IMR-90 (cell line): ENCODE measurements at regions not wholly inside any gene's neighbourhood (a gene's known extent, or its start where the extent isn't known, plus 50 kb on each side); places are given as distances from the start of the nearest gene placed in this dataset.

ENCODE experiments used
- ATAC-seq: fragments of 200-7000 bp; cut with Tn5 transposase; 2 replicates; pipeline ENCODE4 v1.9.1; 2020; ENCODE audit warnings: low read depth, mild to moderate bottlenecking, moderate library complexity
- BruUV-seq: library from RNA; stranded (reverse); fragments of 400-500 nt; replicated peaks from 2 replicates; lab custom pipeline; 2021; lab: Mats Ljungman, UMichigan
- CTCF ChIA-PET: fragments of 300-600 bp; formaldehyde crosslinking; extraction: SDS; loops from one replicate; lab custom pipeline; 2021; ENCODE audit warnings: antibody characterized with exemption; lab: Yijun Ruan, JAX
- POLR2A ChIA-PET: fragments of 300-600 bp; sonication (Branson Sonifier 250); formaldehyde crosslinking; loops from one replicate; lab custom pipeline; 2022; ENCODE audit warnings: antibody characterized with exemption; ENCODE audit not compliant: unreplicated experiment; lab: Charles Lee
- DNase-seq: peaks from one replicate; pipeline ENCODE4 v3.0.0; 2013
- H2AFZ ChIP-seq: replicated peaks from 2 replicates; pipeline ENCODE3; 2013; ENCODE audit warnings: low read length, mild to moderate bottlenecking; ENCODE audit not compliant: poor library complexity
- H2AK5ac ChIP-seq: 2 replicates; pipeline ENCODE4 v1.6.1; 2013; ENCODE audit warnings: low read depth, low read length, inconsistent platforms
- H2AK9ac ChIP-seq: replicated peaks from 2 replicates; pipeline ENCODE3; 2013; ENCODE audit warnings: mild to moderate bottlenecking, low read depth, low read length, moderate library complexity; ENCODE audit not compliant: poor library complexity
- H2BK120ac ChIP-seq: 2 replicates; pipeline ENCODE4 v1.6.1; 2013; ENCODE audit warnings: low read depth, low read length, inconsistent platforms
- H2BK15ac ChIP-seq: 3 replicates; pipeline ENCODE4 v1.6.1; 2013; ENCODE audit warnings: low read depth, low read length, inconsistent platforms
- H2BK20ac ChIP-seq: 2 replicates; pipeline ENCODE4 v1.6.1; 2013; ENCODE audit warnings: low read depth, mild to moderate bottlenecking, inconsistent platforms, low read length, moderate library complexity
- H2BK5ac ChIP-seq: 2 replicates; pipeline ENCODE4 v1.6.1; 2013; ENCODE audit warnings: mild to moderate bottlenecking, low read depth, low read length, inconsistent platforms; ENCODE audit not compliant: poor library complexity, severe bottlenecking
- H3K14ac ChIP-seq: replicated peaks from 2 replicates; pipeline ENCODE4 v1.6.1; 2013; ENCODE audit warnings: low read depth, low read length, inconsistent platforms
- H3K18ac ChIP-seq: 2 replicates; pipeline ENCODE4 v1.6.1; 2013; ENCODE audit warnings: low read depth, low read length, control low read depth
- H3K23ac ChIP-seq: 2 replicates; pipeline ENCODE4 v1.6.1; 2013; ENCODE audit warnings: low read depth, low read length, inconsistent platforms
- H3K27ac ChIP-seq: 2 replicates; pipeline ENCODE4 v1.5.1; 2013; ENCODE audit warnings: mild to moderate bottlenecking, control low read depth, low read length; ENCODE audit not compliant: insufficient read depth
- H3K27me3 ChIP-seq: 2 replicates; pipeline ENCODE4 v1.6.1; 2013; ENCODE audit warnings: low read length; ENCODE audit not compliant: control insufficient read depth, insufficient read depth
- H3K36me3 ChIP-seq: 2 replicates; pipeline ENCODE4 v1.6.1; 2013; ENCODE audit warnings: low read length, mixed read lengths; ENCODE audit not compliant: control insufficient read depth, insufficient read depth
- H3K4ac ChIP-seq: 2 replicates; pipeline ENCODE4 v1.6.1; 2013; ENCODE audit warnings: low read depth, low read length, inconsistent platforms
- H3K4me1 ChIP-seq: 2 replicates; pipeline ENCODE4 v1.6.1; 2013; ENCODE audit warnings: low read length, mixed read lengths; ENCODE audit not compliant: control insufficient read depth, insufficient read depth
- H3K4me2 ChIP-seq: 2 replicates; pipeline ENCODE4 v1.6.1; 2013; ENCODE audit warnings: low read depth, mild to moderate bottlenecking, control low read depth, low read length, moderate library complexity
- H3K4me3 ChIP-seq: 2 replicates; pipeline ENCODE4 v1.5.1; 2013; ENCODE audit warnings: low read depth, mild to moderate bottlenecking, control low read depth, low read length, moderate library complexity; ENCODE audit not compliant: insufficient read depth
- H3K56ac ChIP-seq: 2 replicates; pipeline ENCODE4 v1.6.1; 2013; ENCODE audit warnings: low read length, inconsistent platforms; ENCODE audit not compliant: insufficient read depth; ENCODE audit errors: extremely low read depth
- H3K79me1 ChIP-seq, 2 experiments: 2 replicates each; pipeline ENCODE4 v1.6.1; 2013; ENCODE audit warnings: low read length in 2 of 2, inconsistent platforms in 1 of 2, low read depth in 1 of 2
- H3K9ac ChIP-seq: 2 replicates; pipeline ENCODE4 v1.6.1; 2013; ENCODE audit warnings: low read depth, low read length, control low read depth
- H3K9me1 ChIP-seq: 2 replicates; pipeline ENCODE4 v1.6.1; 2013; ENCODE audit warnings: low read length, inconsistent platforms; ENCODE audit not compliant: insufficient read depth
- H3K9me3 ChIP-seq: 2 replicates; pipeline ENCODE4 v1.6.1; 2013; ENCODE audit warnings: low read length; ENCODE audit not compliant: control insufficient read depth, insufficient read depth
- H4K20me1 ChIP-seq: 2 replicates; pipeline ENCODE4 v1.6.1; 2013; ENCODE audit warnings: low read length, inconsistent platforms; ENCODE audit not compliant: insufficient read depth
- H4K5ac ChIP-seq: 2 replicates; pipeline ENCODE4 v1.6.1; 2013; ENCODE audit warnings: mild to moderate bottlenecking, low read depth, low read length, control low read depth
- H4K8ac ChIP-seq, 2 experiments: 2 replicates each; pipeline ENCODE4 v1.6.1; 2013; ENCODE audit warnings: low read depth in 2 of 2, low read length in 2 of 2, control low read depth in 1 of 2, inconsistent platforms in 1 of 2
- H4K91ac ChIP-seq: 2 replicates; pipeline ENCODE4 v1.6.1; 2013; ENCODE audit warnings: low read depth, low read length, inconsistent platforms; ENCODE audit not compliant: insufficient read depth
- BHLHE40 ChIP-seq: fragments of 150-350 bp; IDR thresholded peaks from 2 replicates; pipeline ENCODE4 v1.6.1; 2016; ENCODE audit warnings: mild to moderate bottlenecking, low read depth, low read length
- CEBPB ChIP-seq: IDR thresholded peaks from 2 replicates; pipeline ENCODE4 v1.6.1; 2012; ENCODE audit warnings: low read depth, low read length, improper control_type of control experiment
- MAZ ChIP-seq: IDR thresholded peaks from 2 replicates; pipeline ENCODE4 v1.6.1; 2012; ENCODE audit warnings: low read depth, mild to moderate bottlenecking, low read length, improper control_type of control experiment, moderate library complexity, borderline replicate concordance
- MXI1 ChIP-seq: IDR thresholded peaks from 2 replicates; pipeline ENCODE4 v1.6.1; 2012; ENCODE audit warnings: low read depth, mild to moderate bottlenecking, low read length, moderate library complexity, borderline replicate concordance
- NFE2L2 ChIP-seq: fragments of 150-350 bp; IDR thresholded peaks from 2 replicates; pipeline ENCODE4 v1.6.1; 2016; ENCODE audit warnings: low read depth, mild to moderate bottlenecking, low read length
- RAD21 ChIP-seq: IDR thresholded peaks from 2 replicates; pipeline ENCODE4 v1.6.1; 2012; ENCODE audit warnings: low read length, improper control_type of control experiment
- RCOR1 ChIP-seq: IDR thresholded peaks from 2 replicates; pipeline ENCODE4 v1.6.1; 2012; ENCODE audit warnings: mild to moderate bottlenecking, low read length, improper control_type of control experiment; ENCODE audit not compliant: insufficient replicate concordance
- USF2 ChIP-seq: fragments of 150-350 bp; IDR thresholded peaks from 2 replicates; pipeline ENCODE4 v1.6.1; 2017; ENCODE audit warnings: mild to moderate bottlenecking, antibody characterized with exemption, low read length, low read depth
- WGBS, 2 experiments: methylation state at CpG; one replicate each; pipeline versions ENCODE4 v1.1.5 to v1.1.7; 2013; ENCODE audit warnings: missing lambda C conversion rate in 2 of 2; ENCODE audit not compliant: insufficient read length in 1 of 2; ENCODE audit errors: extremely low coverage in 2 of 2; 5-methylcytosine and 5-hydroxymethylcytosine counted together
- dilution Hi-C: fragments of 300-500 bp; cut with HindIII; formaldehyde crosslinking; loops from one replicate; pipeline ENCODE4 v1.14.3; 2018; ENCODE audit warnings: low sequenced_read_pairs; ENCODE audit not compliant: unreplicated experiment
- in situ Hi-C: fragments of 300-500 bp; cut with MboI; formaldehyde crosslinking; loops from 3 replicates; pipeline ENCODE4 v1.14.3; 2019; ENCODE audit warnings: low sequenced_read_pairs, inconsistent platforms, mixed read lengths
- intact Hi-C: fragments of 100-400 bp; cut with micrococcal nuclease; formaldehyde crosslinking; loops from 2 replicates; pipeline ENCODE4 v1.10.0; 2022

GRCh38 chr4:152015597-152016302 is 254.9 kb upstream of the GATB start:
- no peak overlapping the region for H4K8ac ChIP-seq
- ChIA-PET POLR2A (no interaction called here), CTCF (no interaction called here)
- DNase-seq (no peak), ATAC-seq (no peak)
- no peaks in the 10 kb centered on the region for H3K4me1 ChIP-seq
- no peaks in the 10 kb centered on the region for H3K9me1 ChIP-seq
- no peak overlapping the region for H2BK15ac ChIP-seq
- no peak overlapping the region for H3K4me3 ChIP-seq
- H3K9me3 ChIP-seq = peaks cover 10% of the 10 kb centered on the region
- no peak overlapping the region for H2AK9ac ChIP-seq
- no peak overlapping the region for H3K27ac ChIP-seq
- H3K36me3 ChIP-seq = no peaks in the 10 kb centered on the region
- no peak overlapping the region for H3K56ac ChIP-seq
- no peaks in the 10 kb centered on the region for H4K20me1 ChIP-seq
- no peak overlapping the region for H3K4ac ChIP-seq
- TF ChIP-seq USF2 (no peak), RCOR1 (no peak), BHLHE40 (no peak), NFE2L2 (no peak), RAD21 (no peak), MAZ (no peak), CEBPB (no peak), MXI1 (no peak)
- H4K5ac ChIP-seq = no peak overlapping the region
- H3K23ac ChIP-seq = no peak overlapping the region
- in situ Hi-C loops (no loop called here), dilution Hi-C loops (no loop called here), intact Hi-C loops (no loop called here)
- peaks cover 25% of the 10 kb centered on the region for H3K27me3 ChIP-seq
- WGBS, 2 experiments = 100% methylated on average over 1 of the region's 11 CpGs; no CpG with 5 or more reads in 1 of the 2 experiments
- H2AK5ac ChIP-seq = no peak overlapping the region
- H2AFZ ChIP-seq = no peak overlapping the region
- H3K14ac ChIP-seq = no peak overlapping the region
- H3K9ac ChIP-seq = no peak overlapping the region
- no peak overlapping the region for H2BK20ac ChIP-seq
- H4K91ac ChIP-seq = no peak overlapping the region
- no peak overlapping the region for H2BK120ac ChIP-seq
- no peaks in the 10 kb centered on the region for H3K79me1 ChIP-seq
- no TSS peak for BruUV-seq
- no peak overlapping the region for H2BK5ac ChIP-seq
- no peak overlapping the region for H3K4me2 ChIP-seq
- no peak overlapping the region for H3K18ac ChIP-seq
